ENCODE measurements at regions not wholly inside any gene's neighbourhood (a gene's known extent, or its start where the extent isn't known, plus 50 kb on each side); places are given as distances from the start of the nearest gene placed in this dataset.
"Not testable (repeated sequence)": the region's sequence is repeated elsewhere in the genome, so short reads cannot be mapped to it uniquely, and the experiment has no call there.

DNA sequence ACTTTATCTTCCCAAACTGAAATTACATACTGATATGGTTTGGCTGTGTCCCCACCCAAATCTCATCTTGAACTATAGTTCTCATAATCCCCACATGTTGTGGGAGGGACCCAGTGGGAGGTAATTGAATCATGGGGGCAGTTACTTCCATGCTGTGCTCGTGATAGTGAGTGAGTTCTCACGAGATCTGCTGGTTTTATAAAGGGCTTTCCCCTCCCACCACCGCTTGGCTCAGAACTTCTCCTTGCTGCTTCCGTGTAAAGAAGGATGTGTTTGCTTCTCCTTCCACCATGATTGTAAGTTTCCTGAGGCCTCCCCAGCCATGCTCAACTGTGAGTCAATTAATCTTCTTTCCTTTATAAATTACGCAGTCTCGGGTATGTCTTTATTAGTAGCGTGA lies 50.4 kb upstream of the PHF21A start:
- not testable (repeated sequence) for TF ChIP-seq CTCF (conservative IDR thresholded peaks at IDR 0.05); ZFX (IDR thresholded peaks at IDR 0.05)
